MCF 10A (cell line): ENCODE measurements at regions not wholly inside any gene's neighbourhood (a gene's known extent, or its start where the extent isn't known, plus 50 kb on each side); places are given as distances from the start of the nearest gene placed in this dataset.
A peak's percentile ranks its signal among the peaks of the same experiment; 100 is the strongest.

ENCODE experiments used
- BruUV-seq: library from RNA; stranded (reverse); fragments of 400-500 nt; replicated peaks from 2 replicates; lab custom pipeline; 2021; lab: Mats Ljungman, UMichigan
- CTCF ChIA-PET: fragments of 300-600 bp; sonication (Branson Sonifier 250); formaldehyde crosslinking; extraction: SDS; loops from one replicate; lab custom pipeline; 2021; ENCODE audit warnings: antibody characterized with exemption, inconsistent platforms; lab: Yijun Ruan, JAX
- POLR2A ChIA-PET: fragments of 300-600, 350-650 bp; sonication (Branson Sonifier 250); formaldehyde crosslinking; extraction: SDS; loops from one replicate; lab custom pipeline; 2020; ENCODE audit warnings: antibody characterized with exemption, inconsistent platforms; lab: Yijun Ruan, JAX
- DNase-seq: peaks from one replicate; pipeline ENCODE4 v3.0.0-alpha.2; 2018; ENCODE audit not compliant: unreplicated experiment
- H3K27ac Mint-ChIP-seq: one replicate; pipeline ENCODE4 v1.8.0; 2022; ENCODE audit warnings: mild to moderate bottlenecking, low read depth, mixed read lengths; ENCODE audit not compliant: unreplicated experiment
- H3K27me3 Mint-ChIP-seq: one replicate; pipeline ENCODE4 v1.8.0; 2022; ENCODE audit warnings: mixed read lengths; ENCODE audit not compliant: insufficient read depth, unreplicated experiment
- H3K36me3 Mint-ChIP-seq: one replicate; pipeline ENCODE4 v1.8.0; 2022; ENCODE audit warnings: mild to moderate bottlenecking, moderate library complexity, mixed read lengths; ENCODE audit not compliant: insufficient read depth, unreplicated experiment
- H3K4me1 Mint-ChIP-seq: one replicate; pipeline ENCODE4 v1.8.0; 2022; ENCODE audit warnings: mixed read lengths; ENCODE audit not compliant: insufficient read depth, unreplicated experiment
- H3K4me3 Mint-ChIP-seq: one replicate; pipeline ENCODE4 v1.8.0; 2022; ENCODE audit warnings: mild to moderate bottlenecking, moderate library complexity, mixed read lengths; ENCODE audit not compliant: unreplicated experiment
- H3K9me3 Mint-ChIP-seq: one replicate; pipeline ENCODE4 v1.8.0; 2022; ENCODE audit warnings: mixed read lengths; ENCODE audit not compliant: unreplicated experiment
- intact Hi-C: fragments of 100-400 bp; cut with micrococcal nuclease; formaldehyde crosslinking; loops from 2 replicates; pipeline ENCODE4 v1.14.1; 2022
- TF ChIP-seq, protein P1 (sequence below): fragments of 200-600 bp; IDR thresholded peaks from one replicate; pipeline ENCODE4 v1.8.0; 2022; ENCODE audit warnings: antibody characterized with exemption, mild to moderate bottlenecking; ENCODE audit not compliant: unreplicated experiment

GRCh38 chr13:62296812-62297211 is 881.2 kb upstream of the PCDH20 start:
- CTCF ChIA-PET, result no interaction called here
- Mint-ChIP-seq H3K27ac (no peak overlapping the region), H3K4me1 (no peaks in the 10 kb centered on the region), H3K36me3 (no peaks in the 10 kb centered on the region), H3K9me3 (no peaks in the 10 kb centered on the region), H3K27me3 (no peaks in the 10 kb centered on the region), H3K4me3 (no peak overlapping the region)
- intact Hi-C loops, result no loop called here
- BruUV-seq, result no TSS peak
- POLR2A ChIA-PET, result no interaction called here
- no peak for DNase-seq
- TF ChIP-seq, protein P1, sequence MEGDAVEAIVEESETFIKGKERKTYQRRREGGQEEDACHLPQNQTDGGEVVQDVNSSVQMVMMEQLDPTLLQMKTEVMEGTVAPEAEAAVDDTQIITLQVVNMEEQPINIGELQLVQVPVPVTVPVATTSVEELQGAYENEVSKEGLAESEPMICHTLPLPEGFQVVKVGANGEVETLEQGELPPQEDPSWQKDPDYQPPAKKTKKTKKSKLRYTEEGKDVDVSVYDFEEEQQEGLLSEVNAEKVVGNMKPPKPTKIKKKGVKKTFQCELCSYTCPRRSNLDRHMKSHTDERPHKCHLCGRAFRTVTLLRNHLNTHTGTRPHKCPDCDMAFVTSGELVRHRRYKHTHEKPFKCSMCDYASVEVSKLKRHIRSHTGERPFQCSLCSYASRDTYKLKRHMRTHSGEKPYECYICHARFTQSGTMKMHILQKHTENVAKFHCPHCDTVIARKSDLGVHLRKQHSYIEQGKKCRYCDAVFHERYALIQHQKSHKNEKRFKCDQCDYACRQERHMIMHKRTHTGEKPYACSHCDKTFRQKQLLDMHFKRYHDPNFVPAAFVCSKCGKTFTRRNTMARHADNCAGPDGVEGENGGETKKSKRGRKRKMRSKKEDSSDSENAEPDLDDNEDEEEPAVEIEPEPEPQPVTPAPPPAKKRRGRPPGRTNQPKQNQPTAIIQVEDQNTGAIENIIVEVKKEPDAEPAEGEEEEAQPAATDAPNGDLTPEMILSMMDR, result no peak

GRCh38 chr13:62294244-62294643 is 878.6 kb upstream of the PCDH20 start:
- POLR2A ChIA-PET, result no interaction called here
- Mint-ChIP-seq H3K27ac (no peak overlapping the region), H3K4me3 (no peak overlapping the region), H3K9me3 (no peaks in the 10 kb centered on the region), H3K4me1 (no peaks in the 10 kb centered on the region), H3K27me3 (no peaks in the 10 kb centered on the region), H3K36me3 (no peaks in the 10 kb centered on the region)
- TF ChIP-seq, protein P1, result no peak
- CTCF ChIA-PET, result interaction anchor here (0.7 kb wide), 1 partner anchor 26 kb away, joined by 3 read pairs; no protein-coding TSS in a partner anchor
- intact Hi-C loops, result no loop called here
- no TSS peak for BruUV-seq
- DNase-seq, result peak; percentile 5

DNA sequence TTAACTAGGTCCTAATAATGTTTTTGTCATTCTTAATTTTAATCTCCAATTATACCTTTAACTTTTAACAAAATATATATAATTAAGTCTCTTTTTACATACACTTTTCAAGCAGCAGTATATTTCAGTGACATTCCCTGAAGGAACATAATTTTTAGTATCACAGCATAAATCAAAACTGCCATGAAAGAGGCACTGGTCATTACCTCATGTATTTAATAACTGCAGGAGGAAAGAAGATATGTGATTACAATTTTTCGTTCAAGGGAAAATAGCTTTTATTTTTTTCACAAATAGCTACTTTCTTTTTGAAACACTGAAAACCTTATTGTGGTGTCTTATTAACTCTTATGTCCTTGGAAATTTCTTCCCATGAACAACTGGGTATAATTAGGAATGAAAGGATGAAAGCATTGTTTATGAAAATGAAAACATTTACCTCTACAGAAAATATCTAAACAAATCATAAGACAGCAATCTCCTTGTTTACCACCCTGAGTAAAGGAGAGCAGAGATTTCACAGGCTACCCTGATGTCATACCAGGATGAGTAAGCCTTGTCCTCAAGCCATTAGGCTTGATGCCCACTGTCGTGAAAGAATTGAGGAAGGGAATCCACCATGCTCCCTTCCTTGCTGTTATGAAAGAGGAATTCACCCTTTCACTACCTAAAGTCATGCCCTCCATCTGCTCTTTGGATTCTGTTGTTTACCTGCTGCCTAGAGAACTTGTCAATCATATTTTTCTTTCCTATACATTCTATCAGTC is 877.2 kb upstream of the PCDH20 start:
- H3K4me3 Mint-ChIP-seq, result no peak overlapping the region
- H3K36me3 Mint-ChIP-seq, result no peaks in the 10 kb centered on the region
- ChIA-PET POLR2A (interaction anchor here (0.7 to 1.3 kb wide), 2 partner anchors 15 to 179 kb away, joined by 3 read pairs; no protein-coding TSS in a partner anchor), CTCF (no interaction called here)
- TF ChIP-seq, protein P1, result no peak
- H3K27ac Mint-ChIP-seq, result no peak overlapping the region
- peaks cover 6% of the 10 kb centered on the region for H3K27me3 Mint-ChIP-seq
- no peaks in the 10 kb centered on the region for H3K9me3 Mint-ChIP-seq
- intact Hi-C loops, result no loop called here
- H3K4me1 Mint-ChIP-seq, result no peaks in the 10 kb centered on the region
- peak; percentile 76 for DNase-seq
- no TSS peak for BruUV-seq

DNA sequence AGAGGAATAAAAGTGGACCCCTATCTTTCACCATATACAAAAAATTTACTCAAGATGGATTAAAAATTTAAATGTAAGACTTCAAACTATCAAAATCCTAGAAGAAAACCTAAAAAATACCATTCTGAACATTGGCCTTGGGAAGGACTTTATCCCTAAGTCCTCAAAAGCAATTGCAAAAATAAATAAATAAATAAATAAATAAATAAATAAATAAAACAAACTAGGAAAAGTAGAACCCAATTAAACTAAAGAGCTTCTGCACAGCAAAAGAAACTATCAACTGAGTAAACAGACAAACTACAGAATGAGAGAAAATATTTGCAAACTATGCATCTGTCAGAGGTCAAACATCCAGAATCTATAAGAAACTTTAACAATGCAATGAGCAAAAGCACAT is 874.9 kb upstream of the PCDH20 start:
- no peaks in the 10 kb centered on the region for H3K36me3 Mint-ChIP-seq
- no TSS peak for BruUV-seq
- peaks cover 11% of the 10 kb centered on the region for H3K27me3 Mint-ChIP-seq
- no peak overlapping the region for H3K4me3 Mint-ChIP-seq
- H3K9me3 Mint-ChIP-seq, result no peaks in the 10 kb centered on the region
- CTCF ChIA-PET, result no interaction called here
- TF ChIP-seq, protein P1, result no peak
- DNase-seq, result no peak
- POLR2A ChIA-PET, result no interaction called here
- intact Hi-C loops, result no loop called here
- H3K27ac Mint-ChIP-seq, result no peak overlapping the region
- no peaks in the 10 kb centered on the region for H3K4me1 Mint-ChIP-seq
